ENCODE measurements at regions not wholly inside any gene's neighbourhood (a gene's known extent, or its start where the extent isn't known, plus 50 kb on each side); places are given as distances from the start of the nearest gene placed in this dataset.
A peak's percentile ranks its signal among the peaks of the same experiment; 100 is the strongest.

DNA sequence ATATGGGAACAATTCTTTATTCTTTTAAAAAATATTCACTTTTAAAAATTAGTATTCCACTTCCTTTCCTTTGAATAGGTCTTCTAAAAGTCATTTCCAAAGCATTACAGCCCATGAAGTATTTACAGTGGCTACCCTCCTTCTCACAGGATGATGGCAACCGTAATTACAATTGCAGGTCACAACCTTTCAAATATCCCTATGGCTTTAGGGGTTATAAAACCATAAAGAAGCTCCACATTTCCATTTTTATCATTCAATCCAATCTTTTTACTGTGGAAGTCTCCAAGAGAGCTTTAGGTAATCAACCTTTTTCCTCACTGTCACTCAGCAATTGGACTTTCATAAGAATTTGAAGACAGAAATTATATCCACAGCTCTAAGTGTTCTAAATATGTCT lies 488.9 kb upstream of the CA10 start:
- H4K20me1 ChIP-seq (ENCODE audit: insufficient read depth, low read length), result no peaks in the 10 kb centered on the region
- H3K27ac ChIP-seq (ENCODE audit: extremely low read length, insufficient read depth, low read length), result no peak overlapping the region
- H3K27me3 ChIP-seq (ENCODE audit: control insufficient read depth in 1 of 2, insufficient read depth in 2 of 2, low read length in 2 of 2), result no peaks in the 10 kb centered on the region
- no peak overlapping the region for H3K9ac ChIP-seq (ENCODE audit: insufficient read depth, low read depth, low read length)
- H2AFZ ChIP-seq (ENCODE audit: low read length), result no peak overlapping the region
- TF ChIP-seq SKI (IDR thresholded peaks at IDR 0.05; ENCODE audit: partially characterized antibody) (no peak), ZNF10 (CRISPR knock-in tag; IDR thresholded peaks at IDR 0.05; ENCODE audit: borderline replicate concordance, low read depth) (no peak), HOXA3 (CRISPR knock-in tag; IDR thresholded peaks at IDR 0.05) (no peak), RCOR2 (CRISPR knock-in tag; IDR thresholded peaks at IDR 0.05) (no peak), ATM (IDR thresholded peaks at IDR 0.05; ENCODE audit: borderline replicate concordance) (no peak), MTA3 (CRISPR knock-in tag; IDR thresholded peaks at IDR 0.05) (no peak)
- POLR2A ChIA-PET, result no interaction called here
- H3K4me1 ChIP-seq (ENCODE audit: insufficient read depth, low read length), result no peaks in the 10 kb centered on the region
- DNase-seq (ENCODE audit: low spot score), result no peak
- CTCF ChIA-PET (ENCODE audit: low intra/inter-chr PET ratio, low total read pairs), result no interaction called here
- FAIRE-seq, result no peak
- peaks cover 92% of the 10 kb centered on the region for H3K9me3 ChIP-seq (ENCODE audit: low read length)
- BruUV-seq (replicated peaks), result no TSS peak
- H3K79me2 ChIP-seq (ENCODE audit: insufficient read depth, low read length), result no peaks in the 10 kb centered on the region
- in situ Hi-C loops (cut with HindIII; ENCODE audit: extremely low pct_ligation_motif_present, low pct_unique_long_range_greater_than_20kb), result no loop called here
- no peak for ATAC-seq
- H3K4me2 ChIP-seq (ENCODE audit: low read depth, low read length), result no peak overlapping the region
- 3% methylated on average over 1 of the region's 1 CpG for WGBS (ENCODE audit: low lambda C conversion rate)
- H3K36me3 ChIP-seq (replicated peaks in 1 of 2; ENCODE audit: control insufficient read depth in 1 of 2, insufficient read depth in 2 of 2, low read length in 2 of 2), result no peaks in the 10 kb centered on the region
- no peak overlapping the region for H3K4me3 ChIP-seq (replicated peaks in 1 of 3; ENCODE audit: insufficient read depth in 1 of 3, low read depth in 2 of 3, low read length in 3 of 3)
- intact Hi-C loops (cut with micrococcal nuclease; ENCODE audit: unreplicated experiment), result no loop called here

DNA sequence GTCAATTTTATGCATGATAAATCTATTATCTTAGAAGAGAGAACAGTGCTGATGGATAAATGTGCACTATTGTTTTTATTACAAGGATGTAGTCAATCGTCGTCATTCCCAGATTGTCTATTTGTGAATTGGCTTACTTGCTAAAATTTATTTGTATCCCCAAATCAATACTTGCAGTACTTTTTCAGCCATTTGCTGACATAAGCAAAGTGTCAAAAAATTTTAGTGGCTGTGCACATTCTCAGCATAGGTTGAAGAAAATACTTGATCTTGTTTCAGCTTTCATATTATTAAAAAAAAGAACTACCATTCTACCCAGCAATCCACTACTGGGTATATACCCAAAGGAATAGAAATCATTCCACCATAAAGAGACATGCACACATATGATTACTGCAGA lies 477.9 kb upstream of the CA10 start:
- no TSS peak for BruUV-seq (replicated peaks)
- H3K27ac ChIP-seq (ENCODE audit: extremely low read length, insufficient read depth, low read length), result no peak overlapping the region
- H3K9ac ChIP-seq (ENCODE audit: insufficient read depth, low read depth, low read length), result no peak overlapping the region
- H3K36me3 ChIP-seq (replicated peaks in 1 of 2; ENCODE audit: control insufficient read depth in 1 of 2, insufficient read depth in 2 of 2, low read length in 2 of 2), result no peaks in the 10 kb centered on the region
- 69% methylated on average over 2 of the region's 2 CpGs for WGBS (ENCODE audit: low lambda C conversion rate)
- no peak overlapping the region for H3K4me3 ChIP-seq (replicated peaks in 1 of 3; ENCODE audit: insufficient read depth in 1 of 3, low read depth in 2 of 3, low read length in 3 of 3)
- no peak overlapping the region for H3K4me2 ChIP-seq (ENCODE audit: low read depth, low read length)
- no peak overlapping the region for H2AFZ ChIP-seq (ENCODE audit: low read length)
- no peak for DNase-seq (ENCODE audit: low spot score)
- no peaks in the 10 kb centered on the region for H3K79me2 ChIP-seq (ENCODE audit: insufficient read depth, low read length)
- ATAC-seq, result no peak
- FAIRE-seq, result no peak
- intact Hi-C loops (cut with micrococcal nuclease; ENCODE audit: unreplicated experiment), result no loop called here
- TF ChIP-seq ZNF792 (CRISPR knock-in tag; IDR thresholded peaks at IDR 0.05) (no peak), AHR (CRISPR knock-in tag; IDR thresholded peaks at IDR 0.05) (no peak), MAFF (IDR thresholded peaks at IDR 0.05; ENCODE audit: low read depth, low read length) (peak; percentile 84), MAFK (conservative IDR thresholded peaks at IDR 0.05 in 1 of 2, IDR thresholded peaks at IDR 0.05 in 1 of 2; ENCODE audit: low read length in 2 of 2) (peak; percentile 75 to 90), HDAC6 (IDR thresholded peaks at IDR 0.05; ENCODE audit: low read depth, low read length) (no peak)
- H3K4me1 ChIP-seq (ENCODE audit: insufficient read depth, low read length), result no peaks in the 10 kb centered on the region
- CTCF ChIA-PET (ENCODE audit: low intra/inter-chr PET ratio, low total read pairs), result no interaction called here
- in situ Hi-C loops (cut with HindIII; ENCODE audit: extremely low pct_ligation_motif_present, low pct_unique_long_range_greater_than_20kb), result no loop called here
- H3K9me3 ChIP-seq (ENCODE audit: low read length), result peaks cover 88% of the 10 kb centered on the region
- no peaks in the 10 kb centered on the region for H3K27me3 ChIP-seq (ENCODE audit: control insufficient read depth in 1 of 2, insufficient read depth in 2 of 2, low read length in 2 of 2)
- H4K20me1 ChIP-seq (ENCODE audit: insufficient read depth, low read length), result no peaks in the 10 kb centered on the region
- POLR2A ChIA-PET, result no interaction called here

Data from HepG2 (cell line).